GM10248 (cell line): ENCODE measurements at regions not wholly inside any gene's neighbourhood (a gene's known extent, or its start where the extent isn't known, plus 50 kb on each side); places are given as distances from the start of the nearest gene placed in this dataset.

Experiments used
- CTCF ChIA-PET: fragments of 300-600 bp; sonication (Branson Sonifier 250); formaldehyde crosslinking; extraction: SDS; loops from one replicate; lab custom pipeline; 2021; ENCODE audit warnings: antibody characterized with exemption; lab: Yijun Ruan, JAX
- POLR2A ChIA-PET: fragments of 350-650 bp; sonication (Branson Sonifier 250); formaldehyde crosslinking; extraction: SDS; loops from one replicate; lab custom pipeline; 2020; ENCODE audit warnings: antibody characterized with exemption; lab: Yijun Ruan, JAX
- DNase-seq: peaks from one replicate; pipeline ENCODE4 v3.0.0; 2012; ENCODE audit errors: extremely low spot score
- CTCF ChIP-seq: IDR thresholded peaks from 2 replicates; pipeline ENCODE4 v1.5.1; 2012; ENCODE audit warnings: mild to moderate bottlenecking, low read depth; ENCODE audit errors: extremely low read depth, missing control alignments, control extremely low read depth

- no peak for TF ChIP-seq CTCF
- ChIA-PET CTCF (interaction anchor here (0.7 to 1.6 kb wide), 3 partner anchors 10 to 21 kb away, joined by 3 read pairs; no protein-coding TSS in a partner anchor), POLR2A (no interaction called here)
- DNase-seq, result no peak
Observed at GRCh38 chr6:48628316-48628715, 517.3 kb upstream of the PTCHD4 start.

GRCh38 chr6:48626421-48626820 lies 515.4 kb upstream of the PTCHD4 start:
- POLR2A ChIA-PET, result no interaction called here
- CTCF ChIA-PET, result no interaction called here
- no peak for TF ChIP-seq CTCF
- no peak for DNase-seq

- POLR2A ChIA-PET, result no interaction called here
- no peak for TF ChIP-seq CTCF
- no peak for DNase-seq
- CTCF ChIA-PET, result no interaction called here
Observed at GRCh38 chr6:48624631-48625030, 513.6 kb upstream of the PTCHD4 start.

GRCh38 chr6:48619771-48620170 lies 508.8 kb upstream of the PTCHD4 start:
- POLR2A ChIA-PET, result no interaction called here
- no peak for TF ChIP-seq CTCF
- CTCF ChIA-PET, result no interaction called here
- DNase-seq, result no peak

GRCh38 chr6:48615041-48615440 lies 504.0 kb upstream of the PTCHD4 start:
- TF ChIP-seq CTCF, result no peak
- POLR2A ChIA-PET, result no interaction called here
- DNase-seq, result no peak
- CTCF ChIA-PET, result no interaction called here

- POLR2A ChIA-PET, result no interaction called here
- DNase-seq, result no peak
- CTCF ChIA-PET, result no interaction called here
- TF ChIP-seq CTCF, result no peak
Observed at GRCh38 chr6:48614326-48614725, 503.3 kb upstream of the PTCHD4 start.
